Suppressor macrophage treated with lipopolysaccharide for 4 hours (primary cell): ENCODE measurements at regions not wholly inside any gene's neighbourhood (a gene's known extent, or its start where the extent isn't known, plus 50 kb on each side); places are given as distances from the start of the nearest gene placed in this dataset.
"Not testable (repeated sequence)": the region's sequence is repeated elsewhere in the genome, so short reads cannot be mapped to it uniquely, and the experiment has no call there.

Experiments used
- DNase-seq: peaks from one replicate; pipeline ENCODE4 v3.0.0-alpha.2; 2020

DNA sequence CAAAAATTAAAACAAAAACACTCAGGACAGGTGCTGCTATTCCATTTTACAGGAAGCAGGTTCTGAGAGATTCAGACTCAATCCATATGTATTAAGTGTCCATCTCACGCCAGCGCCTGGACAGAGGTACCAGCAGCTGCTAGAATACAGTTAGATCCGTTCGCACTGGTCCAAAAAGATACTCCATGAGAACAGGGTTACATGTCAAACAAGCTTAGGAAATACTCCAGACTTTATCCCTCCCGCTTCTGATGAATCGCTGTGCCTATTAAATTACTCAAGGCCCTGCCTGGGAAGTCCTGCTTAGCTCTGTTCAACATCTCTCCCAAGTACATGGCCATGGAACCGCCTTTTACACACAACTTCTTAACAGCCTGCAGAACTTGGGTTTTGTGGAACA lies 50.2 kb upstream of the SLC35C1 start:
- DNase-seq, result no peak

DNA sequence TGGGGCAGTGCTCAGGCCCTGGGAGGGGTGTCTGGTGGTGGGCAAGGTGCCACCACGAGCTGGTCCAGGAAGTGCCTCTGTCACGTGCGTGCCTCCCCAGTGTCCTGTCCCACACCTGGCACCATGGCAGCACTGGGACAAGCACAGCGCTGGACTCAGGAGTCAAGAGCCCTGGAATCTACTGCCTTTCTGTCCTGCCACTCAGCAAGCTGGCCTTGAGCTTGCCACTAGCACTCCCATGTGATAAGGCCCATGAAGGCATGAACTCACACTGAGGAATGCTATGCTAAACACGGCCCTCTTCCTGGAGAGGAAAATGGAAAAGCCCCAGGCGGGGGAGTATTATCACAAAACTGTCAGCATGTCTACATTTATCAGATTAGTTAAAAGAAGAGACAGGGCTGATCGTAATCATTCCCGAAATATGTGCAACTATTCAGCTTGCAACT lies 50.7 kb upstream of the SLC35C1 start:
- DNase-seq, result no peak

DNA sequence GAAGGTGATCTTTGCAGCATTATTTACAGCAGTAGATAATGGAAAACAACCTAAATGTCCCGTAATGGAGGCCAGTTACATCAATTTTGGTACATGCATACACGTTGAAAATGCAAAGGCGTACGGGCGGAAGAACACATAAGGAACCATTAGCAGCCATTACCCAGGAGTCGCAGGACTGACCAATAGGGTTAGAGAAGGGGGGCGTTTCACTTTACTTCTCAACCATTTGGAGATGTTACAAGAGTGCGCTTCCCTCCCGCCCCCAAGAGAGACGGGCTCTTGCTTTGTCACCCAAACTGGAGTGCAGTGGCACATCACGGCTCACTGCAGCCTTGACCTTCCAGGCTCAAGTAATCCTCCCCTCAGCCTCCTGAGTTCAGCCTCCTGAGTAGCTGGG lies 52.8 kb upstream of the SLC35C1 start:
- DNase-seq, result no peak

DNA sequence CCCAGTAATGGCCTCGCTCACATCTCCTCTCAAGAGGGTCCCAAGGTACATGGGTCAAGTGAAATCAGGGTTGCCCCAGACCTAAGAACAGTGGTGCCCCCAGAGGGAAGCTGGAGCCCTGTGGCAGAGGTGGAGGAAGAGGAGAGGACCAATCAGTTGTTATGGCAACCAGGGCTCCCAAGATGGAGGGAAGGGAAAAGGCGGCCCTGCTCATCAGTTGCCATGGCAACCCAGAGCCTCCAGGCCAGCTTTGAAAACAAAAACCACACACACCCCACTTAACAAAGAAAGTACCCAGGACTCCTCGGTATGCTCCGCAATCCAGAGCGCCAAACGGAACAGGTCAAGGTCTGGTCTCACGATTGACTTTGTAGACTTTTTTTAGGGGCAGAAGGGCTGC lies 53.5 kb upstream of the SLC35C1 start:
- no peak for DNase-seq

DNA sequence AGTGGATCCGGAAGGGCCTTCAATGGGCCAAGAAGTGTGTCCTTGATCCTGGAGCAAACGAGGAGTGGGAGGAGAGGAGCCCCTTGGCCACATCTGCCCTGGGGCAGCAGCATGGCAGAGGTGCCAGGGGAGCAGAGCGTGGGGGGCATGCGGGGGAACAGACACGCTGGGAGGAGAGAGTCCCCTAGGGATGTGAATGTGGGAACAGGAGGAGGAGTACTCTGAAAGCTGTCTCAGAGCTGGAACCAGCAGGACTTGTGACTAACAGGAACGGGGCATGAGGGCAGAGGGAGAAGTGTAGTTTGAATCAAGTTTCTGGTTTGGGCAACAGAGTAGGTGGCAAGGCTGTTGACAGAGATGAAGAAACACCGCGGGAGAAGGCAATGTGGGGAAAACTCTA lies 54.5 kb upstream of the SLC35C1 start:
- DNase-seq, result no peak

DNA sequence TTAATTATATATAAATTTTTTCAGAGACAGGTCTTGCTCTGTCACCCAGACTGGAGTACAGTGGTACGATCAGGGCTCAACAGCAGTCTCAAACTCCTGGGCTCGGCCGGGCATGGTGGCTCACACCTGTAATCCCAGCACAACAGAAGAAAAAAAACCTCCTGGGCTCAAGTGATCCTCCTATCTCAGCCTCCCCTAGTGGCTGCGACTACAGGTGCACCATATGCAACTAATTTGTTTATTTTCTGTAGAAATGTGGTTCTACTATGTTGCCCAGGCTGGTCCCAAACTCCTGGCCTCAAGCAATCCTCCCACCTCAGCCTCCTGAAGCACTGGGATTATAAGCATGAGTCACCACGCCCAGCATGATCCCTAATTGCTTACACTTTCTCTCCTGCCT lies 56.1 kb upstream of the SLC35C1 start:
- DNase-seq, result no peak

DNA sequence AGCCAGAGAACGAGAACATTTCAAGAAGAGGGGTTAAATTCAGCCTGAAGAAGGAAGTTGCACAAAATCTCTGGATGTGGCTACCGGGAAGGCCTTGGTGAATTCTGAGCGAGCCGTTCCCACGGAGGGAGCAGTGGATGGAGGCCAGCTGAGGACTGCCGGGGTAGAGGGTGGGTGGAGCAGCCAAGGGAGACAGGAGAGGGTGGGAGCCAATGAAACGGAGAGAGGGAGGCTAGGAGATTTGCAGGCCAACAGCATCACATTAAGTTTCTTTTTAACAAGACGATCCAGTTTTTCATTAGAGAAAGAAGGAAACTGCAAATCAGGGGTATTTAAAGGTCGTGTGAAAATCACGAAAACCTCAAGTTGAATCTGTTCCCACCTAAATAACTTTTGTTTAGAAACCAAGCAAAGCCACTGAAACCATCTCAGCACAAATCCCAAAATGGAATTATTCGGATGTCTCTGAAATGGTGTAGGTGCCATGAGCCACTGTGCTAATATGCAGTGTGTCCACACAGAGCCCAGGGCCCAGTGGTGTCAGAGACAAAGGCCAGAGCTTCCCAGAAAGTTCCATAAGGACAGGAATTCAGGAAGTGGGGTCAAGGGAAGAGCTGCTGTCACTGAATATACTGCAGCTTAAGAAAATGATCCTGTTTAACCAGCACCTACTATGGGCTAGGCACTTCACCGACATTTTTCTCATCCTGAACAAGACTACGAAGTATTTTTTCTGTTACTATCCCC lies 59.7 kb upstream of the SLC35C1 start:
- no peak for DNase-seq

DNA sequence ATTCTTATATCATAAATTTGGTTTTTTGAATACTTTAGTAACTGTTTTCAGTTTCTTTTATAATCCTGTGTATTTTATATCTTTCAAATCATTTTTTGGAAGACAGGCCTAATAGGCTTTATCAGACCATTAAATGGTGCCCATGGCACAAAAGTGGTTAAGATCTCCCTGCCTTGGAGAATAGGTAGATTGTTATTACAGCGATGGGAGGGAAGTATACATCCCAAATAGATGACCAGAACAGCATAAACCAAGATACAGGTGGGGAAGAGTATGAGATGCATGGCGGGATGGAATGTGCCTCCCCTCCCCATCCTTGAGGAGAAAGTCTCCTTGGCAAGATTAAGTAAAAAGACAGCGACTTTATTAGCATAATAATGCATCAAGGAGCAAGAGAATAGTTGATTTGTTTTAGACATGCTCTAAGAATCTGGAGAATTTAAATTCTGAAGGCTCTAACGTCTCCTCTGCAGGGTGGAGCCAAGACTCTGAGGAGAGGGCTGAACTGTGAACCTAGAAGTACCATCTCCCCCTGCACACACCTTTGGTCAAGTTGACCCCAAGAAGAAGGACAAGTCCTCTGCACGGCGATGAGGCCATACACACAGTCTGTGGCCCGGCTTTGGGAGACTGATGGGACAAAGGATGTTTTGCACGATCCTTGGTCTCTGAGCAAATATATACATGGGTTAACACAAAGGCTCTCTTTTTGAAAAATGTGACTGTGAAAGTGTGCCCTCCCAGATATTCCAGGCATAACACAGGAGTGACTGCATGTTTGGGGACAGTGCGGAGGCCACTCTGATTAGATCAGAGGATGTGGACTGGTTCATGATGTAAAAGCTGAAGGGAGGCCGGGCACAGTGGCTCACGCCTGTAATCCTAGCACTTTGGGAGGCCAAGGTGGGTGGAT lies 61.1 kb upstream of the SLC35C1 start:
- DNase-seq, result no peak

DNA sequence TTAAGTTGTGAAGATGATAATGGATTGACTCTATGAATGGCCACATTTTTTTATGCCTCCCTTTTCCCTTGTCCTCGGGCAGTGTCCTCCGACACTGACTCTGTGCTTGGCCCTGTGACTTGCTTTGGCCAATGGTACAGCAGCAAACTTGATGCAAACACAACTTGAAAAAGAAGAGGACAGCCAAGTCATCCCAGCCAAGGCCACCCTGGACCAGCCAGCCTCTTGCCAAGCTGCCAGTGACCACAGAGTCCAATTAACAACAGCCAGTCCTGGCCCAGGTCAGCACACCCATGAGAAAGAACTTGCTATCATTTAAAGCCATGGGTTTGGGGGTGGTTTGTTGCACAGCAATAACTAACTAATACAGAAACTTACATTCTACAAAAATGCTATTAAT lies 63.4 kb upstream of the SLC35C1 start:
- no peak for DNase-seq

DNA sequence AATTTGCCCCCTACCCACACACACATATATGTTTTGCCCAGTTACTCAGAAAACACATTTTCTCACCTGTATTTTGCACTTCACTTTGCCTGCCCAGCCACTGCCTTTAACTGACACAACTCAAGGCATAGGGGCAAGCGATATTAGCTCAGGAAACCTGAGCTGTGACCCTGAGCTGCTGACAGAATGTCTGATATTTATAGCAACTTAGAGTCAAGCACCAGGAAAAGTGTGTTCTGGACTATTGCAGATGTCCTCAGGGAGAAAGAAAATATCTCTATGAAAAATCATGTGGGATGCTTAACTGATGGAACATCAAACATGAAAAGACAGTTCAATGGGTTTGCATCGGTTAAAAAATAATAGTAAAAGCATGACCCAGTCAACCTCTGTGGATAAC lies 63.9 kb upstream of the SLC35C1 start:
- DNase-seq, result no peak

DNA sequence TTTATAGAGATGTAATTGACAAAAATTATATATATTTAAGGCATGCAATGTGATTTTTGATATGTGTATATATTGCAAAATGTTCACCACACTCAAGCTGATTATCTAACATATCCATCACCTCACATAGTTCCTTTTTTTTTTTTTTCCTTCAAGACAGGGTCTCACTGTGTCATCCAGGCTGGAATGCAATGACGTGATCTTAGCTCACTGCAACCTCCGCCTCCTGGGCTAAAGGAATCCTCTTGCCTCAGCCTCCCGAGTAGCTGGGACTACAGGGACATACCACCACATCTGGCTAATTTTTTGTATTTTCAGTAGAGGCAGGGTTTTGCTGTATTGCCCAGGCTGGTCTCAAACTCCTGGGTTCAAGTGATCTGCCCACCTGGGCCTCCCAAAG lies 65.1 kb upstream of the SLC35C1 start:
- DNase-seq, result no peak

DNA sequence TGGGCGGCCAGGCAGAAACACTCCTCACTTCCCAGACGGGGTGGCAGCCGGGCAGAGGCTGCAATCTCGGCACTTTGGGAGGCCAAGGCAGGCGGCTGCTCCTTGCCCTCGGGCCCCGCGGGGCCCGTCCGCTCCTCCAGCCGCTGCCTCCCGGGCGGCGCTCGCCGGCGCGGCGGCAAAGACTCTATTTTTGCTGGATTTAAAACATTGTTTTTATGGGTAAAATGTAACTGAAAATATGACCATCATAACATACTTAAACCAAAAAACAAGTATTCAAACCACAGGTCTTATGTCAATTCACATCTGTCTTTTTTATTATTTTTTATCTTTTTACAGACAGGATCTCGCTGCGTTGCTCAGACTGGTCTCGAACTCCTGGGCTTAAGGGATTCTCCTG lies 65.9 kb upstream of the SLC35C1 start:
- not testable (repeated sequence) for DNase-seq

DNA sequence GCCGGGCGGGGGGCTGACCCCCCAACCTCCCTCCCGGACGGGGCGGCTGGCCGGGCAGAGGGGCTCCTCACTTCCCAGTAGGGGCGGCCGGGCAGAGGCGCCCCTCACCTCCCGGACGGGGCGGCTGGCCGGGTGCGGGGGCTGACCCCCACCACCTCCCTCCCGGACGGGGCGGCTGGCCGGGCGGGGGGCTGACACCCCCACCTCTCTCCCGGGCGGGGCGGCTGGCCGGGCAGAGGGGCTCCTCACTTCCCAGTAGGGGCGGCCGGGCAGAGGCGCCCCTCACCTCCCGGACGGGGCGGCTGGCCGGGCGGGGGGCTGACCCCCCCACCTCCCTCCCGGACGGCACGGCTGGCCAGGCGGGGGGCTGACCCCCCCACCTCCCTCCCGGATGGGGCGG lies 66.8 kb upstream of the SLC35C1 start:
- DNase-seq, result not testable (repeated sequence)

DNA sequence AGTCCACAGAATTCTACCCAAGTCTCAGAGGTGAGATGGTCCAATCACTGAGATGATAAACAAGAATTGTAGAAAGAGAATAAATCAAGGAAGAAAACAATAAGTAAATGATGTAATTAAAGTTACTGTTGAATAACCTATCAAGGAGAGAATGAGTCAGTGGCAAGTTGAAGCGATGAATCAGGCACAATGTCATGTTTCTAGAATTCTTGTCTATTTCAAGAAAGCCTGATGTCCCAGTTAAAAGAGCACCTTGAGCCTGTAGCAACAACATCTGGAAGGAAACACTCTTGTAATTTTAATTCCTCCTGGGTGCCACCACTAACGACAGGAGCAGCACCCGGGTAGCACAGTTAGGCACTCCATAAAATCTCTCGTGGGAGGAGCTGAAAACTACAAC lies 67.9 kb upstream of the SLC35C1 start:
- DNase-seq, result no peak

DNA sequence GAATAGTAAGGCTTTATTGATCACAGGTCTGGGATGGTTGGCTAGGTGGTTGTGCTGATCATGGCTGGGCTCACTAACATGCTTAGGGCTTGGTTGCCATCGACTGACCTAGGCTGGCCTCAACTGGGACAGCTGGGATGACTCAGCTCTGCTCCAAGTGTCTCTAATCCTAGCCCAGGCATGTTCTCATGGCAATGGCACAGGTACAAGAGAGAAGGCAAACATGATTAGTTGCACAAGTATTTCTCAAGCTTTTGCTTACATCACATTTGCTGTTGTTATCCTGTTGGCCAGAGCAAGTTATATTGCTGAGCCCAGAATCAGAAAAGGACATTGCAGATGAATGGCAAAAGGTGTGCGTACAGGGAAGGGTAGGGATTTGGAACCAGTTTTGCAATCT lies 68.5 kb upstream of the SLC35C1 start:
- no peak for DNase-seq

DNA sequence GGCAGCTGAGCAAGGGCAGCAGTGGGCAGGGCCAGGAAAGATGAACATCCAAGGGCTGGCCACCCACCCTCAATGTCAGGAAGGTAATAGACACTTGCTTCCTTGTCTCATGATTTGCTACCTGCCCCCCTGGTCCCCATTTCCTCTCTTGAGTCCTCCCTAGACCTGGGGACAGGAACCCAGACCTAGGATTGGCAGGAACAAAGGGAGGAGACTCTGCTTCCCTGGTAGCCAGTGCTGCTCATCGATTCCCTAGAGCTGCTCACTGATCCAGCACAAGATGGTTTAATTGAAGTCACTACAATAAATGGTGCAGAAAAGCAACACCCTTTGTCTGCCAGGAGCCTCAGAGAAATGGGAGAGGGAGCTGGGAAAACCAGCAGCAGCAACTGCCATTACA lies 67.8 kb upstream of the CHST1 start:
- no peak for DNase-seq

DNA sequence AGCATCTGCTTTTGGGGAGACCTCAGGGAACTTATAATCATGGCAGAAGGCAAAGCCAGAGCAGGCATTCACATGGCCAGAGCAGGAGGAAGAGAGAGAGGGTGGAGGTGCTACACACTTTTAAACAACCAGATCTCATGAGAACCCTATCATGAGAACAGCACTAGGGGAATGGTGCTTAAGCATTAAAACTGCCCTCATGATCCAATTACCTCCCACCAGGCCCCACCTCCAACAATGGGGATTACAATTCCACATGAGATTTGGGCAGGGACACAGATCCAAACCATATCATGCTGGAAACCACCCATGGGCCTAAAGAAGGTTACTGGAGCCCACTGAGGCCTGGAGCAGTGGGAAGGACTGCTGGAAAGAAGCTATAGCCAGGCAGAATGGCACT lies 66.9 kb upstream of the CHST1 start:
- DNase-seq, result no peak

DNA sequence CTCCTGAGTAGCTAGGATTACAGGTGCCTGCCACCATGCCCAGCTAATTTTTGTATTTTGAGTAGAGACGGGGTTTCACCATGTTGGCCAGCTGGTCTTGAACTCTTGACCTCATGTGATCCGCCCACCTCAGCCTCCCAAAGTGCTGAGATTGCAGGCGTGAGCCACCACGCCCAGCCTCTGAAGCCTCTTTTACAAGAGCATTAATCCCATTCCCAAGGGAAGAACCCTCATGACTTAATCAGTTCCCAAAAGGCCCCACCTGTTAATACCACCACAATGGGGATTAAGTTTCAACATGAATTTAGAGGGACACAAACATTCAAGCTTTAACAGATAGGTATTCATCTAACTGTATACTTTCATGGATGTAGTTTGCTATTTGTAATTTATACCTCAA lies 65.7 kb upstream of the CHST1 start:
- not testable (repeated sequence) for DNase-seq

DNA sequence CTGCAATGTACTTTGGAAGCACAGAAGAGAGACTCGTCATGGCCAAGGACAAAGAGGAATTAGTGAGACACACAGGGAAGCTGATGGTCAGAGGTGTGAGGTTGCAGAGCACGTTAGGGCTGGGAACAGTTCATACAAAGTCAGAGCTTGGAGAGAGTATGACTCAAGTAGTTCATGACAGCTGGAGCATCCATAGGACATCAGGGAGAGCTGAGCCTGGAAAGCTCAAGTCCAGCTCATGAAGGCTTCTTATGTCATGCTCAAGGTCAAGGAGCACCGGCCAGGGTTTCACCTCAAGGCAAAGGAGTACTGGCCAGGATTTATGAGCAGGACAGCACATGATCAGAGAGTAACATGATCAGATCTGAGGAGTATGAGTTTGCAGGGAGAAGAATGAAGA lies 64.6 kb upstream of the CHST1 start:
- DNase-seq, result no peak

DNA sequence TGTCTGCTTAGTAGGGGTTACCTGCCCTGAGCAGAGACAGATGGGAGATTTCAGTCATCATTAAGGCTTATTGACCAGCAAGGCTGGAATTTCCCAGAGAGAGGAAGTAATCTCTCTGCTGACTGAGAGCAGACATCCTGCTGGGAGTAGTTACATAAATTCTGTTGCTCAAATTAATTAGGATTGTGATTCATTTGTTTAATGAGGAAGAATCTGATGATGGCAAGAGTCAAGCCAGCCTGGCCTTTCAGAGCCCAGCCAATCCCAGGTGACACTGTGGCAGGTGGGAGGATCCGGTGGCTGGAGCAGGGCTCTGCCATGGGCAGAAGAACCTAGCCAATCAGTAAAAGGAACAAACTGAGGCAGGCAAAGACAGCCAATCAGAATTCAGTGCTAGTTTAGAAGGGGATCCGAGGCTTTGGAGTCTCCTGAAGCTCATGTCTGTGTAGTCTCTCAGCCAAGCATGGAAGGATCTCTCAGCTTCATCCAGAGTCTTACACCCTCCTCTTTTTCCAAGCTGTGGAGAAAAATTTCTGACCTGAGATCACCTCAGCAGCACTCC lies 61.2 kb upstream of the CHST1 start:
- DNase-seq, result peak; percentile 6

DNA sequence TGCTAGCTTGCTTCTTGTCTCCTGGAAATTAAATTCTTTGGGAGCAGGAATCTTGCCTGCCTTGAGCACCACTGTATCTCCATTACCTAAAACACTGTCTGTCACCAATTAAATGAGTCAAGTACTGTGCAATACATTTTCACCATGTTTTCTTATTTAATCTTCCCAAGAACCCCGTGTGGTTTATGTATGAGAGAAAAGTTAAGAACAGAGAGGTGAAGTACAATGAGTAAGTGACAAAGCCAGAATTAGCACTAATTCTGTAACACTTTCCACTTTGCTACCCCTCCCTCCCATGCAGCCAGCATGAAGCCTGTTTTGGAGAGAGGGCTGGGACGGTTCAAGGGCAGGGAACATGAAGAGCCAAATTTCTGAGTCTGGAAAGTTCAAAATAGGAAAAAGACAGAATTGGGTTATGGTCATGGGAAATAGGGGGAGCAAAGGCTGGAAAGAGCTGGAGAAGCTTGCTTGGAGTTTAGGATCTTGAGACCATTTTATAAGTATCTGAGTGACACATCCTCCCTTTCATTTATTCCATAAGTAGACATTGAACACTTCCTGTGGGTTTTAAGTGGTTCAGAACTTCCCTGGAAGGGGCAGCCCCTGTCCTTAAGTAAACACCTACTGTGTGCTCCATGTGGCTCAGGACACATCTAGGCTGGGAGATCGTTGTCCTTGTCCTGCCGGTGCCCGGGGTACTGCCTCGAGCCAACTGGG lies 60.5 kb upstream of the CHST1 start:
- no peak for DNase-seq

DNA sequence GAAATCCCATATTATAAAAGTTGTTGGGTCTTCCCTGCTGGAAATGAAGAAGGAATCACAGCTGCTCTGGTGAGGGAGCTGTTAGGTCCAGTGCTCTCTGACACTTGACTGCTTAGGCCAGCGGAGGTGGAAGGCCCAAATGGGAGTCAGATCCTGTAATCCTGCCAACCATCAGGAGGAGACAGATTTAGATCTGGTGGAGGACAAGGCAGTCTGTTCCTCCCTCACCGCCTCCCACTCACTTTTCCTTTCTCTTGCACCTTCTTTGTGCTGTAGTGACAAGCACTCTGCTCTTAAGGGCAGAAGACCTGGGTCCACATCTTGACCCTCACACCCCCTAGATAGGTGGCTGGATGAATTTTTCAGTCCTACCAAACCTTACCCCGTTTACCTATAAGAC lies 59.7 kb upstream of the CHST1 start:
- no peak for DNase-seq

DNA sequence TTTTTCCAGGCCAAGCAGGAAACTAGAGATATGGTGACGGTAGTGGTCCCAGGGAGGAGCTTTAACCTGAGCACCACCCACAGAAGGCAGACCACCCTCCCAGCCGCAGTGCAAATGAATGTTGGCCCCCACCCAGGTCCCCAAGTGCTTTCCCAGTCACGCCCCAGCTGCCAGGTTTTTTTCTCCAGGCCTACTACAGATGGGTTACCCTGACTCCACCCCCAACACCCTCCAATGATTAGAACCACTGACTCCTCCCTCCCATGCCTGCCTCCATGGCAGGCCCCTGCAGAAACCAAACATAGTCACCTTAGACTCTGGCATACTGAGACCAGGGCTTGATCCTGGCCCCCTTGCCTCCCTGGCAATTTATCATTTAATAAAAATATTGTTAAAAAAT lies 58.7 kb upstream of the CHST1 start:
- DNase-seq, result no peak
